Liver (tissue), 8 donors: ENCODE measurements at regions not wholly inside any gene's neighbourhood (a gene's known extent, or its start where the extent isn't known, plus 50 kb on each side); places are given as distances from the start of the nearest gene placed in this dataset.

Experiments
- DNase-seq: peaks from one replicate; pipeline ENCODE4 v3.0.0-alpha.2; 2017; ENCODE audit warnings: low spot score
- H3K27ac ChIP-seq, 2 donors: one replicate each; pipeline ENCODE4 v1.7.0; 2013; ENCODE audit warnings: inconsistent platforms in 2 of 2, low read length in 2 of 2, control low read depth in 1 of 2, low read depth in 1 of 2, mild to moderate bottlenecking in 1 of 2
- H3K27me3 ChIP-seq, 4 donors: one replicate each; pipeline versions ENCODE4 v1.6.1 to v1.7.0; 2013; ENCODE audit warnings: low read length in 3 of 4, inconsistent platforms in 1 of 4, mild to moderate bottlenecking in 1 of 4, moderate library complexity in 1 of 4; ENCODE audit not compliant: control insufficient read depth in 4 of 4, insufficient read depth in 4 of 4
- H3K36me3 ChIP-seq, 4 donors: one replicate each; pipeline versions ENCODE4 v1.6.1 to v1.7.0; 2013; ENCODE audit warnings: low read length in 3 of 4, mild to moderate bottlenecking in 3 of 4, low read depth in 1 of 4, moderate library complexity in 1 of 4; ENCODE audit not compliant: control insufficient read depth in 4 of 4, insufficient read depth in 3 of 4
- H3K4me1 ChIP-seq, 4 donors: one replicate each; pipeline versions ENCODE4 v1.6.1 to v1.7.0; 2013; ENCODE audit warnings: low read length in 3 of 4, mild to moderate bottlenecking in 3 of 4, moderate library complexity in 1 of 4; ENCODE audit not compliant: control insufficient read depth in 4 of 4, insufficient read depth in 4 of 4
- H3K4me3 ChIP-seq, 3 donors: one replicate each; pipeline versions ENCODE4 v1.6.1 to v1.7.0; 2013; ENCODE audit warnings: low read length in 3 of 3, control low read depth in 1 of 3, low read depth in 1 of 3, mild to moderate bottlenecking in 1 of 3
- H3K9ac ChIP-seq, 2 donors: one replicate each; pipeline ENCODE4 v1.7.0; 2013; ENCODE audit warnings: low read length in 2 of 2, mild to moderate bottlenecking in 2 of 2, moderate library complexity in 2 of 2, control low read depth in 1 of 2, low read depth in 1 of 2
- H3K9me3 ChIP-seq, 4 donors: one replicate each; pipeline versions ENCODE4 v1.6.1 to v1.7.0; 2013; ENCODE audit warnings: low read length in 3 of 4; ENCODE audit not compliant: control insufficient read depth in 4 of 4
- CTCF ChIP-seq: fragments of 150-350 bp; IDR thresholded peaks from 2 replicates; pipeline ENCODE4 v1.5.1; 2017; ENCODE audit warnings: improper control_type of control experiment, low read depth, low read length; ENCODE audit not compliant: missing input control
- EGR1 ChIP-seq, 2 donors: IDR thresholded peaks; 2 replicates each; pipeline ENCODE4 v1.6.1; 2016 to 2018; ENCODE audit warnings: antibody characterized with exemption in 2 of 2, low read depth in 2 of 2
- FOXA2 ChIP-seq: IDR thresholded peaks from 2 replicates; pipeline ENCODE4 v1.6.1; 2016; ENCODE audit warnings: antibody characterized with exemption
- JUND ChIP-seq, 2 donors: IDR thresholded peaks; 2 replicates each; pipeline ENCODE4 v1.6.1; 2016; ENCODE audit warnings: antibody characterized with exemption in 2 of 2
- MAX ChIP-seq: IDR thresholded peaks from 2 replicates; pipeline ENCODE4 v1.6.1; 2016; ENCODE audit warnings: antibody characterized with exemption
- NR2F2 ChIP-seq: IDR thresholded peaks from 2 replicates; pipeline ENCODE4 v1.6.1; 2016; ENCODE audit warnings: antibody characterized with exemption
- RAD21 ChIP-seq, 2 donors: IDR thresholded peaks; 2 replicates each; pipeline ENCODE4 v1.6.1; 2016; ENCODE audit warnings: antibody characterized with exemption in 2 of 2, mild to moderate bottlenecking in 2 of 2
- RXRA ChIP-seq, 2 donors: IDR thresholded peaks; 2 replicates each; pipeline ENCODE4 v1.6.1; 2017 to 2018; ENCODE audit warnings: antibody characterized with exemption in 2 of 2, mild to moderate bottlenecking in 1 of 2
- ZBTB33 ChIP-seq: IDR thresholded peaks from 2 replicates; pipeline ENCODE4 v1.6.1; 2016; ENCODE audit warnings: antibody characterized with exemption
- WGBS: extraction: QIAGEN DNeasy Blood & Tissue Kit; methylation state at CpG from one replicate; pipeline ENCODE4 v1.1.7; 2013; 5-methylcytosine and 5-hydroxymethylcytosine counted together
- TF ChIP-seq, protein P1 (sequence below): IDR thresholded peaks from 2 replicates; pipeline ENCODE4 v1.6.1; 2016; ENCODE audit warnings: antibody characterized with exemption, mild to moderate bottlenecking
- donor health status: healthy.
- donor health status: healthy.
- donor health status: healthy.
- donor health status: healthy.
- donor health status: healthy.

GRCh38 chr19:29269641-29270040 lies 56.7 kb upstream of the UQCRFS1 start:
- 55% methylated on average over 11 of the region's 12 CpGs for WGBS

GRCh38 chr19:29271341-29271740 lies 58.4 kb upstream of the UQCRFS1 start:
- no peak overlapping the region for H3K9ac ChIP-seq
- no peak for DNase-seq
- H3K4me3 ChIP-seq, result no peak overlapping the region
- H3K9me3 ChIP-seq, result no peaks in the 10 kb centered on the region
- H3K4me1 ChIP-seq, result no peaks in the 10 kb centered on the region
- no peak overlapping the region for H3K27ac ChIP-seq
- H3K27me3 ChIP-seq, result peaks cover 0 to 6% (median 0%) of the 10 kb centered on the region in 4 donors
- 79% methylated on average over 3 of the region's 3 CpGs for WGBS
- H3K36me3 ChIP-seq, result no peaks in the 10 kb centered on the region
- TF ChIP-seq EGR1 (IDR thresholded peaks at IDR 0.05; ENCODE audit: low read depth in 2 of 2), result no peak
- TF ChIP-seq JUND (IDR thresholded peaks at IDR 0.05), result no peak
- TF ChIP-seq FOXA2, result no peak
- TF ChIP-seq RAD21 (IDR thresholded peaks at IDR 0.05), result no peak
- TF ChIP-seq MAX, result no peak
- TF ChIP-seq, protein P1, sequence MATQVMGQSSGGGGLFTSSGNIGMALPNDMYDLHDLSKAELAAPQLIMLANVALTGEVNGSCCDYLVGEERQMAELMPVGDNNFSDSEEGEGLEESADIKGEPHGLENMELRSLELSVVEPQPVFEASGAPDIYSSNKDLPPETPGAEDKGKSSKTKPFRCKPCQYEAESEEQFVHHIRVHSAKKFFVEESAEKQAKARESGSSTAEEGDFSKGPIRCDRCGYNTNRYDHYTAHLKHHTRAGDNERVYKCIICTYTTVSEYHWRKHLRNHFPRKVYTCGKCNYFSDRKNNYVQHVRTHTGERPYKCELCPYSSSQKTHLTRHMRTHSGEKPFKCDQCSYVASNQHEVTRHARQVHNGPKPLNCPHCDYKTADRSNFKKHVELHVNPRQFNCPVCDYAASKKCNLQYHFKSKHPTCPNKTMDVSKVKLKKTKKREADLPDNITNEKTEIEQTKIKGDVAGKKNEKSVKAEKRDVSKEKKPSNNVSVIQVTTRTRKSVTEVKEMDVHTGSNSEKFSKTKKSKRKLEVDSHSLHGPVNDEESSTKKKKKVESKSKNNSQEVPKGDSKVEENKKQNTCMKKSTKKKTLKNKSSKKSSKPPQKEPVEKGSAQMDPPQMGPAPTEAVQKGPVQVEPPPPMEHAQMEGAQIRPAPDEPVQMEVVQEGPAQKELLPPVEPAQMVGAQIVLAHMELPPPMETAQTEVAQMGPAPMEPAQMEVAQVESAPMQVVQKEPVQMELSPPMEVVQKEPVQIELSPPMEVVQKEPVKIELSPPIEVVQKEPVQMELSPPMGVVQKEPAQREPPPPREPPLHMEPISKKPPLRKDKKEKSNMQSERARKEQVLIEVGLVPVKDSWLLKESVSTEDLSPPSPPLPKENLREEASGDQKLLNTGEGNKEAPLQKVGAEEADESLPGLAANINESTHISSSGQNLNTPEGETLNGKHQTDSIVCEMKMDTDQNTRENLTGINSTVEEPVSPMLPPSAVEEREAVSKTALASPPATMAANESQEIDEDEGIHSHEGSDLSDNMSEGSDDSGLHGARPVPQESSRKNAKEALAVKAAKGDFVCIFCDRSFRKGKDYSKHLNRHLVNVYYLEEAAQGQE, result no peak
- TF ChIP-seq CTCF, result no peak
- no peak for TF ChIP-seq RXRA (IDR thresholded peaks at IDR 0.05)

More at GRCh38 chr19:29269641-29270040, 56.7 kb upstream of the UQCRFS1 start:
- no peak for DNase-seq
- H3K4me1 ChIP-seq, result no peaks in the 10 kb centered on the region
- H3K4me3 ChIP-seq, result no peak overlapping the region
- no peak overlapping the region for H3K9ac ChIP-seq
- TF ChIP-seq RXRA (IDR thresholded peaks at IDR 0.05) (no peak), ZBTB33 (no peak), CTCF (no peak), NR2F2 (no peak)
- TF ChIP-seq, protein P1, result no peak
- H3K27me3 ChIP-seq, result peaks cover 0 to 6% (median 0%) of the 10 kb centered on the region in 4 donors
- H3K36me3 ChIP-seq, result no peaks in the 10 kb centered on the region
- H3K27ac ChIP-seq, result no peak overlapping the region
- no peaks in the 10 kb centered on the region for H3K9me3 ChIP-seq
